WTC11 (cell line): ENCODE measurements at regions not wholly inside any gene's neighbourhood (a gene's known extent, or its start where the extent isn't known, plus 50 kb on each side); places are given as distances from the start of the nearest gene placed in this dataset.

Experiments
- CTCF ChIP-seq: fragments of 200-600 bp; IDR thresholded peaks from 2 replicates; pipeline ENCODE4 v1.8.0; 2022; ENCODE audit warnings: antibody characterized with exemption
- ETV6 ChIP-seq: sonication (generic); formaldehyde crosslinking; IDR thresholded peaks from 2 replicates; pipeline ENCODE4 v1.8.1; 2022; ENCODE audit warnings: mild to moderate bottlenecking, missing genetic modification reagents
- FOXJ3 ChIP-seq: sonication (generic); formaldehyde crosslinking; IDR thresholded peaks from 2 replicates; pipeline ENCODE4 v1.9.0; 2021; ENCODE audit warnings: missing genetic modification reagents, mild to moderate bottlenecking, borderline replicate concordance
- FOXP1 ChIP-seq: sonication (generic); formaldehyde crosslinking; IDR thresholded peaks from 2 replicates; pipeline ENCODE4 v1.8.0; 2022; ENCODE audit warnings: missing genetic modification reagents, mild to moderate bottlenecking, moderate library complexity, borderline replicate concordance
- JUN ChIP-seq: sonication (generic); formaldehyde crosslinking; IDR thresholded peaks from 2 replicates; pipeline ENCODE4 v1.8.0; 2023; ENCODE audit warnings: mild to moderate bottlenecking, missing genetic modification reagents
- NFATC4 ChIP-seq: fragments of 250-450 bp; sonication (Bioruptor Pico); IDR thresholded peaks from 2 replicates; pipeline ENCODE4 v1.9.0; 2021; ENCODE audit warnings: mild to moderate bottlenecking
- NR1H2 ChIP-seq: sonication (generic); formaldehyde crosslinking; IDR thresholded peaks from 2 replicates; pipeline ENCODE4 v1.9.0; 2021; ENCODE audit warnings: mild to moderate bottlenecking, moderate library complexity, missing genetic modification reagents
- TEAD1 ChIP-seq: sonication (generic); formaldehyde crosslinking; IDR thresholded peaks from 2 replicates; pipeline ENCODE4 v1.8.0; 2022; ENCODE audit warnings: mild to moderate bottlenecking, missing genetic modification reagents
- TF ChIP-seq, protein P1 (sequence below): sonication (generic); formaldehyde crosslinking; IDR thresholded peaks from 2 replicates; pipeline ENCODE4 v1.8.1; 2023; ENCODE audit warnings: mild to moderate bottlenecking, moderate library complexity, missing genetic modification reagents
- TF ChIP-seq, protein P2 (sequence below): sonication (generic); formaldehyde crosslinking; IDR thresholded peaks from 2 replicates; pipeline ENCODE4 v1.8.1; 2022; ENCODE audit warnings: low read depth, mild to moderate bottlenecking, moderate library complexity, missing genetic modification reagents, borderline replicate concordance
- TF ChIP-seq, protein P3 (sequence below): sonication (generic); formaldehyde crosslinking; IDR thresholded peaks from 2 replicates; pipeline ENCODE4 v1.8.1; 2023; ENCODE audit warnings: mild to moderate bottlenecking, missing genetic modification reagents
- TF ChIP-seq, protein P4 (sequence below): sonication (generic); formaldehyde crosslinking; IDR thresholded peaks from 2 replicates; pipeline ENCODE4 v1.8.1; 2022; ENCODE audit warnings: low read depth, missing genetic modification reagents, borderline replicate concordance

GRCh38 chr5:84478603-84479002 is 93.9 kb upstream of the EDIL3 start:
- TF ChIP-seq, protein P1, sequence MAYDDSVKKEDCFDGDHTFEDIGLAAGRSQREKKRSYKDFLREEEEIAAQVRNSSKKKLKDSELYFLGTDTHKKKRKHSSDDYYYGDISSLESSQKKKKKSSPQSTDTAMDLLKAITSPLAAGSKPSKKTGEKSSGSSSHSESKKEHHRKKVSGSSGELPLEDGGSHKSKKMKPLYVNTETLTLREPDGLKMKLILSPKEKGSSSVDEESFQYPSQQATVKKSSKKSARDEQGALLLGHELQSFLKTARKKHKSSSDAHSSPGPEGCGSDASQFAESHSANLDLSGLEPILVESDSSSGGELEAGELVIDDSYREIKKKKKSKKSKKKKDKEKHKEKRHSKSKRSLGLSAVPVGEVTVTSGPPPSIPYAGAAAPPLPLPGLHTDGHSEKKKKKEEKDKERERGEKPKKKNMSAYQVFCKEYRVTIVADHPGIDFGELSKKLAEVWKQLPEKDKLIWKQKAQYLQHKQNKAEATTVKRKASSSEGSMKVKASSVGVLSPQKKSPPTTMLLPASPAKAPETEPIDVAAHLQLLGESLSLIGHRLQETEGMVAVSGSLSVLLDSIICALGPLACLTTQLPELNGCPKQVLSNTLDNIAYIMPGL (CRISPR knock-in tag) = no peak
- TF ChIP-seq, protein P2, sequence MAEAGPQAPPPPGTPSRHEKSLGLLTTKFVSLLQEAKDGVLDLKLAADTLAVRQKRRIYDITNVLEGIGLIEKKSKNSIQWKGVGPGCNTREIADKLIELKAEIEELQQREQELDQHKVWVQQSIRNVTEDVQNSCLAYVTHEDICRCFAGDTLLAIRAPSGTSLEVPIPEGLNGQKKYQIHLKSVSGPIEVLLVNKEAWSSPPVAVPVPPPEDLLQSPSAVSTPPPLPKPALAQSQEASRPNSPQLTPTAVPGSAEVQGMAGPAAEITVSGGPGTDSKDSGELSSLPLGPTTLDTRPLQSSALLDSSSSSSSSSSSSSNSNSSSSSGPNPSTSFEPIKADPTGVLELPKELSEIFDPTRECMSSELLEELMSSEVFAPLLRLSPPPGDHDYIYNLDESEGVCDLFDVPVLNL (CRISPR knock-in tag) = no peak
- TF ChIP-seq, protein P3, sequence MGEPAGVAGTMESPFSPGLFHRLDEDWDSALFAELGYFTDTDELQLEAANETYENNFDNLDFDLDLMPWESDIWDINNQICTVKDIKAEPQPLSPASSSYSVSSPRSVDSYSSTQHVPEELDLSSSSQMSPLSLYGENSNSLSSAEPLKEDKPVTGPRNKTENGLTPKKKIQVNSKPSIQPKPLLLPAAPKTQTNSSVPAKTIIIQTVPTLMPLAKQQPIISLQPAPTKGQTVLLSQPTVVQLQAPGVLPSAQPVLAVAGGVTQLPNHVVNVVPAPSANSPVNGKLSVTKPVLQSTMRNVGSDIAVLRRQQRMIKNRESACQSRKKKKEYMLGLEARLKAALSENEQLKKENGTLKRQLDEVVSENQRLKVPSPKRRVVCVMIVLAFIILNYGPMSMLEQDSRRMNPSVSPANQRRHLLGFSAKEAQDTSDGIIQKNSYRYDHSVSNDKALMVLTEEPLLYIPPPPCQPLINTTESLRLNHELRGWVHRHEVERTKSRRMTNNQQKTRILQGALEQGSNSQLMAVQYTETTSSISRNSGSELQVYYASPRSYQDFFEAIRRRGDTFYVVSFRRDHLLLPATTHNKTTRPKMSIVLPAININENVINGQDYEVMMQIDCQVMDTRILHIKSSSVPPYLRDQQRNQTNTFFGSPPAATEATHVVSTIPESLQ (CRISPR knock-in tag) = no peak
- TF ChIP-seq CTCF (no peak), FOXJ3 (CRISPR knock-in tag) (no peak), NFATC4 (CRISPR knock-in tag) (no peak), ETV6 (CRISPR knock-in tag) (no peak), TEAD1 (CRISPR knock-in tag) (no peak), NR1H2 (CRISPR knock-in tag) (no peak), FOXP1 (CRISPR knock-in tag) (no peak), JUN (CRISPR knock-in tag) (no peak)
- TF ChIP-seq, protein P4, sequence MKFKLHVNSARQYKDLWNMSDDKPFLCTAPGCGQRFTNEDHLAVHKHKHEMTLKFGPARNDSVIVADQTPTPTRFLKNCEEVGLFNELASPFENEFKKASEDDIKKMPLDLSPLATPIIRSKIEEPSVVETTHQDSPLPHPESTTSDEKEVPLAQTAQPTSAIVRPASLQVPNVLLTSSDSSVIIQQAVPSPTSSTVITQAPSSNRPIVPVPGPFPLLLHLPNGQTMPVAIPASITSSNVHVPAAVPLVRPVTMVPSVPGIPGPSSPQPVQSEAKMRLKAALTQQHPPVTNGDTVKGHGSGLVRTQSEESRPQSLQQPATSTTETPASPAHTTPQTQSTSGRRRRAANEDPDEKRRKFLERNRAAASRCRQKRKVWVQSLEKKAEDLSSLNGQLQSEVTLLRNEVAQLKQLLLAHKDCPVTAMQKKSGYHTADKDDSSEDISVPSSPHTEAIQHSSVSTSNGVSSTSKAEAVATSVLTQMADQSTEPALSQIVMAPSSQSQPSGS (CRISPR knock-in tag) = no peak
